ENCODE measurements at regions not wholly inside any gene's neighbourhood (a gene's known extent, or its start where the extent isn't known, plus 50 kb on each side); places are given as distances from the start of the nearest gene placed in this dataset.

GRCh38 chr6:137764464-137764863, 102.6 kb upstream of the TNFAIP3 start:
- H3K4me3 ChIP-seq (ENCODE audit: low read length): no peak overlapping the region
- peak; percentile 77 for DNase-seq (ENCODE audit: low read depth)
- TF ChIP-seq, protein P1, sequence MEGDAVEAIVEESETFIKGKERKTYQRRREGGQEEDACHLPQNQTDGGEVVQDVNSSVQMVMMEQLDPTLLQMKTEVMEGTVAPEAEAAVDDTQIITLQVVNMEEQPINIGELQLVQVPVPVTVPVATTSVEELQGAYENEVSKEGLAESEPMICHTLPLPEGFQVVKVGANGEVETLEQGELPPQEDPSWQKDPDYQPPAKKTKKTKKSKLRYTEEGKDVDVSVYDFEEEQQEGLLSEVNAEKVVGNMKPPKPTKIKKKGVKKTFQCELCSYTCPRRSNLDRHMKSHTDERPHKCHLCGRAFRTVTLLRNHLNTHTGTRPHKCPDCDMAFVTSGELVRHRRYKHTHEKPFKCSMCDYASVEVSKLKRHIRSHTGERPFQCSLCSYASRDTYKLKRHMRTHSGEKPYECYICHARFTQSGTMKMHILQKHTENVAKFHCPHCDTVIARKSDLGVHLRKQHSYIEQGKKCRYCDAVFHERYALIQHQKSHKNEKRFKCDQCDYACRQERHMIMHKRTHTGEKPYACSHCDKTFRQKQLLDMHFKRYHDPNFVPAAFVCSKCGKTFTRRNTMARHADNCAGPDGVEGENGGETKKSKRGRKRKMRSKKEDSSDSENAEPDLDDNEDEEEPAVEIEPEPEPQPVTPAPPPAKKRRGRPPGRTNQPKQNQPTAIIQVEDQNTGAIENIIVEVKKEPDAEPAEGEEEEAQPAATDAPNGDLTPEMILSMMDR (conservative IDR thresholded peaks at IDR 0.05; ENCODE audit: low read length): no peak

DNA sequence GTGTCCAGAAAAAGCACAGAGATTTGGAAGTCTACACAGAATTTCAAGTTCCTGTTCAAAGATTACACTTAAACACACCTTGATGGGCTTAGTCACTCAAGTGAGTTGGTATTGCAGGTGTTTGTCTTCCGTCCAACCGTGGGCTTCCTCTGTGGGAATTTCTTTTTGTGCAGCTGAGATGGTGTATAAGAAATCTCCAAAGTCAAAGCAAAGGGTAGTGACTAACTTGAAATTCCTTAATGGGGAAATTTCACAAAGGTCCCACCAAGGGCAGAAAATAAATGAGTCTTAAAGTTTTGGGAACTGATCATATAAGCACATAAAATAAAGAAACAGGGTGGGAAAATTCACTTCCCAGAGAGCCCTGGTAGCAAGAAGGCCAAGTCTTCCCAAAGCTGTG, 102.0 kb upstream of the TNFAIP3 start:
- H3K4me3 ChIP-seq (ENCODE audit: low read length): no peak overlapping the region
- TF ChIP-seq, protein P1 (conservative IDR thresholded peaks at IDR 0.05; ENCODE audit: low read length): no peak
- DNase-seq (ENCODE audit: low read depth): no peak

DNA sequence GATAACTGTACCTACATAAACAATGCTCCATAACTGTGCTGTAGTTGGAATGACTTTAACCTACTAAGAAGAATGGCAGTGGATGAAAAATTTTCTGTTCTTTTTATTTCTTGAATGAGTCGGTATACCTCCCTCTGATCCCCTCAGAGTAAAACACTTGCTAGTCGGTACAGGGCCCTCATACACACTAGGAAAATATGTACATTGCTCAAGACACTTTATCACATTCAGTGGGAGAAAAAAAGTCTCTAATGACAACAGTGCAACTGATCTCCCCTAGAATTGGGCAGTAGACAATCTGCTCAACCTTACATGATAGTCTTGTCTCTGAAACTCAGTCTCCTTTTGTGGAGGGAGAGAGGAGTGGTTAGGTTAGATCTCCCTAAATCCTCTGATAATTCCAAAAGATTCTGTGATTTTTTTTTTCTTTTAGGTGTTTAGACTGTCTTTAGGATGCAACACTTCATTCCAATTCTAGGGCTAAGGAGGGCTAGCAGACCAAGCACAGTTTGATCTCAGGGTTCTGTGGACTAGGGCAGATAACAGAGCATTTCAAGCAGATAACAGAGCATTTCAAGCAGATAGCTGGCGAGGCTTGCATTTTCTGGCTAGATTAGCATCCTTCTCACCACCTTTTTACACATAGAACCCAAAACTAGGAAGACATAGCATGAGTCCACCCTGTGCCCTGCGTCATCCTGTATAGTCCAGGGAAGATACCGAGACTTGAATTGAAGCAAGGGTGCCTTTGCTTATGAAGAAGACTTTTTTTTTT, 100.3 kb upstream of the TNFAIP3 start:
- H3K4me3 ChIP-seq (ENCODE audit: low read length): no peak overlapping the region
- TF ChIP-seq, protein P1 (conservative IDR thresholded peaks at IDR 0.05; ENCODE audit: low read length): no peak
- DNase-seq (ENCODE audit: low read depth): no peak

- no peak overlapping the region for H3K4me3 ChIP-seq (ENCODE audit: low read length)
- no peak for DNase-seq (ENCODE audit: low read depth)
- TF ChIP-seq, protein P1 (conservative IDR thresholded peaks at IDR 0.05; ENCODE audit: low read length): no peak
These were observed 99.6 kb upstream of the TNFAIP3 start for GRCh38 chr6:137767465-137767864.

DNA sequence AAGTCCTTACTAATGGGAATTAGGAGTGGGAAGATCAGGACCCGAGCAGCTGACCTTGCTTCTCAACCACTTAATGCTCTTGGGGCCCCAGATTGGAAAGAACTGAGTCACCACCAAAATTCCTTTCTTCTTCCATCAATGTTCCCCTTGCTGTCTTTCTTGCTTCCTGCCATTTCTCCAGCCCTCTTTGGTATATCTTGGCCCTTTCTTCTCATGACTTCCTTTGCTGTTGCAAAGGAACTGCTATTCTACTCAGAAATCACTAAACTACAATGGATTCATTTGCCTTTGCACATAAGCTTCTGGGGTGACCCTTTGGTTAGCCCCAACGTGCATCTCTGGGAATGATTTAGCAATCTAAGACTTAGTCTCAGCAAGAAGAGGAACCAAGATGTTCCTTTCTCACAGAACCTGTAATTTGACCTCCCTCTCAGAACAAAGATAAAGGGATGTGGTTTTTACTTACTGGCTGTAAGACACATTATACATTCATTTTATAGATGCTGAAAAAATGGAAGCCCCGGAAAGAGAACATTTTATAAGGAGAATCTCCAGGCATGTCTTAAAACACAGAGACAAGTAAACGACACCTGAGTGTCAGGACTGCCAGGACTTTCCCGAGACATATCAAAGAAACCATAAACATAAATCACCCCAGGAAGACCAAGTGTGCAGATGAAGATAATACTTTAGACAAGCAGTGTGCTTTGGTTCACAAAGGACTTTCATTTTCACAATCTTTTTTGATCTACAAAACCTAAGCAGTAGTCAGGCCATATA, 99.0 kb upstream of the TNFAIP3 start:
- H3K4me3 ChIP-seq (ENCODE audit: low read length): no peak overlapping the region
- TF ChIP-seq, protein P1 (conservative IDR thresholded peaks at IDR 0.05; ENCODE audit: low read length): no peak
- DNase-seq (ENCODE audit: low read depth): peak; percentile 22

DNA sequence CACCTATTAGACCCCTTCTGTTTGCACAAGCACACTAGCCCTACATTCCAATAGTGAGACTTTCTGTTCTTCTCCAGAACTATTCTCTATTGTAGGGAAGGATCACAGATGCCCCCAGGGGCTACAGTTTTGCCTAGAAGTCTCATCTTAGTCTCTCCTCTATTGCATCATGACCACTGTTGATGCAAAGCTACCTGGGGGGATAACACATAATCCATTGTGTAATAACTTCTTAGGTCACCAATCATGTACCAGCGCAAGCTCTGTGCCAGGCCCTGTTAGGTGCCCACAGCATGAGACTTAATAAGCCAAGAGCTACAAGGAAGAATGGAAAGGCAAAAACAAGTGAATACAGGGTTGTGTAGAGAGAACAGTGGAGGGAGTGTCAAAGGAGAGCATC, 98.1 kb upstream of the TNFAIP3 start:
- no peak overlapping the region for H3K4me3 ChIP-seq (ENCODE audit: low read length)
- TF ChIP-seq, protein P1 (conservative IDR thresholded peaks at IDR 0.05; ENCODE audit: low read length): no peak
- no peak for DNase-seq (ENCODE audit: low read depth)

Measured in AG10803 (cell line).